OCI-LY7 (cell line): ENCODE measurements at regions not wholly inside any gene's neighbourhood (a gene's known extent, or its start where the extent isn't known, plus 50 kb on each side); places are given as distances from the start of the nearest gene placed in this dataset.

Experiments
- CTCF ChIP-seq: fragments of 200-600 bp; sonication (generic); conservative IDR thresholded peaks from 2 replicates; pipeline ENCODE4 v1.5.1; 2014; ENCODE audit warnings: mild to moderate bottlenecking, antibody characterized with exemption, low read length, moderate library complexity, mixed read lengths
- EZH2phosphoT487 ChIP-seq: fragments of 200-600 bp; sonication (generic); IDR thresholded peaks from 2 replicates; pipeline ENCODE4 v1.6.1; 2018; ENCODE audit warnings: low read depth, borderline replicate concordance, mild to moderate bottlenecking, mixed run types, antibody characterized with exemption, low read length, moderate library complexity, mixed read lengths

GRCh38 chr1:30034627-30035521 is 688.5 kb downstream of the MATN1 start:
- no peak for TF ChIP-seq CTCF
- TF ChIP-seq EZH2phosphoT487, result no peak
